SK-N-SH treated with all-trans-retinoic acid at 6 μM for 48 hours (cell line): ENCODE measurements at regions not wholly inside any gene's neighbourhood (a gene's known extent, or its start where the extent isn't known, plus 50 kb on each side); places are given as distances from the start of the nearest gene placed in this dataset.

ENCODE experiments used
- CSDC2 ChIP-seq: fragments of 250-450 bp; sonication (Bioruptor Pico); IDR thresholded peaks from 2 replicates; pipeline ENCODE4 v1.5.0; 2020; ENCODE audit warnings: mild to moderate bottlenecking, moderate library complexity
- GLIS3 ChIP-seq: fragments of 250-450 bp; sonication (Bioruptor Pico); IDR thresholded peaks from 2 replicates; pipeline ENCODE4 v1.5.0; 2020; ENCODE audit warnings: mild to moderate bottlenecking, moderate library complexity
- PATZ1 ChIP-seq: fragments of 250-450 bp; sonication (Bioruptor Pico); IDR thresholded peaks from 2 replicates; pipeline ENCODE4 v1.8.0; 2020; ENCODE audit warnings: mild to moderate bottlenecking, moderate library complexity, borderline replicate concordance
- ZC3H10 ChIP-seq: fragments of 250-450 bp; sonication (Bioruptor Pico); IDR thresholded peaks from 2 replicates; pipeline ENCODE4 v1.5.1; 2021; ENCODE audit warnings: mild to moderate bottlenecking, moderate library complexity
- ZFP3 ChIP-seq: fragments of 250-450 bp; sonication (Bioruptor Pico); IDR thresholded peaks from 2 replicates; pipeline ENCODE4 v1.5.0; 2020; ENCODE audit warnings: mild to moderate bottlenecking, moderate library complexity
- ZFP30 ChIP-seq: fragments of 450-650 bp; formaldehyde crosslinking; IDR thresholded peaks from 2 replicates; pipeline ENCODE4 v1.5.0; 2022; ENCODE audit warnings: mild to moderate bottlenecking, moderate library complexity
- ZNF70 ChIP-seq: fragments of 450-650 bp; formaldehyde crosslinking; IDR thresholded peaks from 2 replicates; pipeline ENCODE4 v1.5.0; 2020; ENCODE audit warnings: mild to moderate bottlenecking, moderate library complexity
- ZNF8 ChIP-seq: fragments of 450-650 bp; formaldehyde crosslinking; IDR thresholded peaks from 2 replicates; pipeline ENCODE4 v1.5.0; 2020; ENCODE audit warnings: mild to moderate bottlenecking, moderate library complexity
- TF ChIP-seq, protein P1 (sequence below): fragments of 250-450 bp; sonication (Bioruptor Pico); IDR thresholded peaks from 2 replicates; pipeline ENCODE4 v1.8.0; 2021; ENCODE audit warnings: low read depth, mild to moderate bottlenecking, moderate library complexity, borderline replicate concordance
- TF ChIP-seq, protein P2 (sequence below): fragments of 250-450 bp; sonication (Bioruptor Pico); IDR thresholded peaks from 2 replicates; pipeline ENCODE4 v1.5.1; 2021; ENCODE audit warnings: mild to moderate bottlenecking, moderate library complexity

- TF ChIP-seq GLIS3 (CRISPR knock-in tag) (no peak), PATZ1 (CRISPR knock-in tag) (no peak), CSDC2 (CRISPR knock-in tag) (no peak), ZNF8 (CRISPR knock-in tag) (no peak), ZFP3 (CRISPR knock-in tag) (no peak), ZNF70 (CRISPR knock-in tag) (no peak), ZFP30 (no peak), ZC3H10 (CRISPR knock-in tag) (no peak)
- TF ChIP-seq, protein P1, sequence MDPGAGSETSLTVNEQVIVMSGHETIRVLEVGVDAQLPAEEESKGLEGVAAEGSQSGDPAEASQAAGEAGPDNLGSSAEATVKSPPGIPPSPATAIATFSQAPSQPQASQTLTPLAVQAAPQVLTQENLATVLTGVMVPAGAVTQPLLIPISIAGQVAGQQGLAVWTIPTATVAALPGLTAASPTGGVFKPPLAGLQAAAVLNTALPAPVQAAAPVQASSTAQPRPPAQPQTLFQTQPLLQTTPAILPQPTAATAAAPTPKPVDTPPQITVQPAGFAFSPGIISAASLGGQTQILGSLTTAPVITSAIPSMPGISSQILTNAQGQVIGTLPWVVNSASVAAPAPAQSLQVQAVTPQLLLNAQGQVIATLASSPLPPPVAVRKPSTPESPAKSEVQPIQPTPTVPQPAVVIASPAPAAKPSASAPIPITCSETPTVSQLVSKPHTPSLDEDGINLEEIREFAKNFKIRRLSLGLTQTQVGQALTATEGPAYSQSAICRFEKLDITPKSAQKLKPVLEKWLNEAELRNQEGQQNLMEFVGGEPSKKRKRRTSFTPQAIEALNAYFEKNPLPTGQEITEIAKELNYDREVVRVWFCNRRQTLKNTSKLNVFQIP (CRISPR knock-in tag): no peak
- TF ChIP-seq, protein P2, sequence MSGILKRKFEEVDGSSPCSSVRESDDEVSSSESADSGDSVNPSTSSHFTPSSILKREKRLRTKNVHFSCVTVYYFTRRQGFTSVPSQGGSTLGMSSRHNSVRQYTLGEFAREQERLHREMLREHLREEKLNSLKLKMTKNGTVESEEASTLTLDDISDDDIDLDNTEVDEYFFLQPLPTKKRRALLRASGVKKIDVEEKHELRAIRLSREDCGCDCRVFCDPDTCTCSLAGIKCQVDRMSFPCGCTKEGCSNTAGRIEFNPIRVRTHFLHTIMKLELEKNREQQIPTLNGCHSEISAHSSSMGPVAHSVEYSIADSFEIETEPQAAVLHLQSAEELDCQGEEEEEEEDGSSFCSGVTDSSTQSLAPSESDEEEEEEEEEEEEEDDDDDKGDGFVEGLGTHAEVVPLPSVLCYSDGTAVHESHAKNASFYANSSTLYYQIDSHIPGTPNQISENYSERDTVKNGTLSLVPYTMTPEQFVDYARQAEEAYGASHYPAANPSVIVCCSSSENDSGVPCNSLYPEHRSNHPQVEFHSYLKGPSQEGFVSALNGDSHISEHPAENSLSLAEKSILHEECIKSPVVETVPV (CRISPR knock-in tag): no peak
Measured at GRCh38 chr13:22187329-22187728, 516.5 kb downstream of the FGF9 start.
